CD4-positive, alpha-beta T cell (primary cell): ENCODE measurements at regions not wholly inside any gene's neighbourhood (a gene's known extent, or its start where the extent isn't known, plus 50 kb on each side); places are given as distances from the start of the nearest gene placed in this dataset.

Experiments used
- ATAC-seq: fragments of 200-7000 bp; cut with Tn5 transposase; one replicate; pipeline ENCODE4 v1.10.0; 2022; ENCODE audit warnings: mild to moderate bottlenecking; ENCODE audit not compliant: poor library complexity
- CTCF ChIA-PET: fragments of 350-600 bp; sonication (Branson Sonifier 250); formaldehyde crosslinking; loops from one replicate; lab custom pipeline; 2021; ENCODE audit warnings: antibody characterized with exemption, inconsistent platforms; lab: Charles Lee
- POLR2A ChIA-PET: fragments of 350-600 bp; sonication (Branson Sonifier 250); formaldehyde crosslinking; loops from one replicate; lab custom pipeline; 2021; ENCODE audit warnings: antibody characterized with exemption, inconsistent platforms; lab: Charles Lee
- DNase-seq, 14 experiments: peaks; one replicate each; pipeline ENCODE4 v3.0.0-alpha.2; 2013 to 2020; ENCODE audit warnings: mixed read lengths in 2 of 14
- H3K27ac ChIP-seq, 2 donors: one replicate each; pipeline versions ENCODE4 v1.5.1 to v1.7.0; 2013; ENCODE audit warnings: low read length in 2 of 2, low read depth in 1 of 2, mild to moderate bottlenecking in 1 of 2
- H3K27me3 ChIP-seq, 2 experiments: 1 replicate in 1 of 2; 2 replicates in 1 of 2; pipeline versions ENCODE4 v1.6.1 to v1.7.0; 2013; ENCODE audit warnings: low read length in 2 of 2, control low read depth in 1 of 2, mild to moderate bottlenecking in 1 of 2, moderate library complexity in 1 of 2; ENCODE audit not compliant: insufficient read depth in 2 of 2, control insufficient read depth in 1 of 2
- H3K36me3 ChIP-seq: one replicate; pipeline ENCODE4 v1.6.1; 2013; ENCODE audit warnings: low read length, control low read depth; ENCODE audit not compliant: insufficient read depth
- H3K4me1 ChIP-seq: one replicate; pipeline ENCODE4 v1.6.1; 2013; ENCODE audit warnings: low read length, control low read depth; ENCODE audit not compliant: insufficient read depth
- H3K4me3 ChIP-seq: one replicate; pipeline ENCODE4 v1.5.1; 2013; ENCODE audit warnings: mild to moderate bottlenecking, low read length, moderate library complexity
- H3K9me3 ChIP-seq, 2 experiments: 1 replicate in 1 of 2; 2 replicates in 1 of 2; pipeline versions ENCODE4 v1.6.1 to v1.7.0; 2013; ENCODE audit warnings: low read length in 2 of 2, mild to moderate bottlenecking in 2 of 2, control low read depth in 1 of 2, moderate library complexity in 1 of 2; ENCODE audit not compliant: control insufficient read depth in 1 of 2, insufficient read depth in 1 of 2
- H3K27ac Mint-ChIP-seq: one replicate; pipeline ENCODE4 v1.8.0; 2020; ENCODE audit warnings: mixed read lengths
- H3K27me3 Mint-ChIP-seq: one replicate; pipeline ENCODE4 v1.8.0; 2021; ENCODE audit warnings: mixed read lengths
- H3K36me3 Mint-ChIP-seq: one replicate; pipeline ENCODE4 v1.8.0; 2021; ENCODE audit warnings: low read depth, mixed read lengths
- H3K4me1 Mint-ChIP-seq: one replicate; pipeline ENCODE4 v1.8.0; 2021; ENCODE audit warnings: low read depth, mixed read lengths
- H3K4me3 Mint-ChIP-seq: one replicate; pipeline ENCODE4 v1.8.0; 2020; ENCODE audit warnings: mild to moderate bottlenecking, mixed read lengths
- H3K9me3 Mint-ChIP-seq: one replicate; pipeline ENCODE4 v1.8.0; 2020; ENCODE audit warnings: mixed read lengths
- intact Hi-C, 2 experiments: fragments of 100-400 bp; cut with DNase I in 1 of 2; cut with micrococcal nuclease in 1 of 2; formaldehyde crosslinking; loops; one replicate each; pipeline versions ENCODE4 v1.15.1 to v1.9.0; 2023 to 2025; cut with DNase I, micrococcal nuclease
- TF ChIP-seq, protein P1 (sequence below): fragments of 200-600 bp; IDR thresholded peaks from one replicate; pipeline ENCODE4 v1.8.0; 2022; ENCODE audit warnings: antibody characterized with exemption, mild to moderate bottlenecking

DNA sequence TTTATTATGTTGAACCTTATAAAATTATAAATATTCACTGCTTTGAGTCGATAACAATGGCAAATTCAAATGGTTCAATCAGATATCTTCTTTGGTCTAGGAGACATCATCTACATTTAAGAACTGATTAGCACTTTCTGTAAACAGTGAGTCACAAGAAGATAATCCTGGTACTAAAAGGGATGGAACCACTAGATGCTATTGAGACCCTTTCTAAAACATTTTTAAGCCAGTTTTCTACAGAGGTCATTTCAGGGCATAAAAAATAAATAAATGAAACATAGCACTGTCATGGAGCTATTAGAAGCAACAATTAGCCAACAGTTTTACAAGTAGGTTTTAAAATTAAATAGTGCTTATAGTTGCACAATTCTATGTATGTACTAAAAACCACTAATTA is 212.2 kb downstream of the DUSP6 start:
- Histone ChIP-seq H3K4me1 (no peaks in the 10 kb centered on the region), H3K4me3 (no peak overlapping the region), H3K27ac (no peak overlapping the region), H3K27me3 (no peaks in the 10 kb centered on the region), H3K9me3 (no peaks in the 10 kb centered on the region), H3K36me3 (no peaks in the 10 kb centered on the region)
- DNase-seq (no peak), ATAC-seq (no peak)
- Mint-ChIP-seq H3K36me3 (no peaks in the 10 kb centered on the region), H3K9me3 (no peaks in the 10 kb centered on the region), H3K4me3 (no peak overlapping the region), H3K4me1 (no peaks in the 10 kb centered on the region), H3K27me3 (no peaks in the 10 kb centered on the region), H3K27ac (no peak overlapping the region)
- ChIA-PET POLR2A (no interaction called here), CTCF (no interaction called here)
- TF ChIP-seq, protein P1, sequence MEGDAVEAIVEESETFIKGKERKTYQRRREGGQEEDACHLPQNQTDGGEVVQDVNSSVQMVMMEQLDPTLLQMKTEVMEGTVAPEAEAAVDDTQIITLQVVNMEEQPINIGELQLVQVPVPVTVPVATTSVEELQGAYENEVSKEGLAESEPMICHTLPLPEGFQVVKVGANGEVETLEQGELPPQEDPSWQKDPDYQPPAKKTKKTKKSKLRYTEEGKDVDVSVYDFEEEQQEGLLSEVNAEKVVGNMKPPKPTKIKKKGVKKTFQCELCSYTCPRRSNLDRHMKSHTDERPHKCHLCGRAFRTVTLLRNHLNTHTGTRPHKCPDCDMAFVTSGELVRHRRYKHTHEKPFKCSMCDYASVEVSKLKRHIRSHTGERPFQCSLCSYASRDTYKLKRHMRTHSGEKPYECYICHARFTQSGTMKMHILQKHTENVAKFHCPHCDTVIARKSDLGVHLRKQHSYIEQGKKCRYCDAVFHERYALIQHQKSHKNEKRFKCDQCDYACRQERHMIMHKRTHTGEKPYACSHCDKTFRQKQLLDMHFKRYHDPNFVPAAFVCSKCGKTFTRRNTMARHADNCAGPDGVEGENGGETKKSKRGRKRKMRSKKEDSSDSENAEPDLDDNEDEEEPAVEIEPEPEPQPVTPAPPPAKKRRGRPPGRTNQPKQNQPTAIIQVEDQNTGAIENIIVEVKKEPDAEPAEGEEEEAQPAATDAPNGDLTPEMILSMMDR, result no peak
- intact Hi-C loops, result no loop called here

DNA sequence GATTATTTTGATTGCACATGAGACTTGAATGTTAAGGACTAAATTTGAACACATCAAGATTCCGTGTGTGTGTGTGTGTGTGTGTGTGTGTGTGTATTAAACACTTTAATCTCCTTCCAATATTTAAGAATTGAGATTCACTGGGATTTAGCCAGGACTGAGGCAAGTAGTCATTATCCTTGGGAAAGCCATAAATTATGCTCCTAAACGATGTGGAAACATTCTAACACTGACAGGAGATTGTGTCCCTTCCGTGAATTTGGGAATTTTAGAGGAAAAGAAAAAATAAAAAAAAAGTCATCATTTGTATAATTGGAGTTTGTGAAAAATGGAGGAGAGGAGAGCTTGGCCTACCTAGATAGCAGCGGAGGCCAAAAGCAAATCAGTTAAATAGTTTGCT is 212.9 kb downstream of the DUSP6 start:
- H3K27me3 ChIP-seq, result no peaks in the 10 kb centered on the region
- H3K4me1 ChIP-seq, result no peaks in the 10 kb centered on the region
- ChIA-PET POLR2A (no interaction called here), CTCF (no interaction called here)
- H3K36me3 ChIP-seq, result no peaks in the 10 kb centered on the region
- no peaks in the 10 kb centered on the region for H3K4me1 Mint-ChIP-seq
- no peak overlapping the region for H3K27ac Mint-ChIP-seq
- no peaks in the 10 kb centered on the region for H3K27me3 Mint-ChIP-seq
- ATAC-seq (no peak), DNase-seq (no peak)
- H3K9me3 Mint-ChIP-seq, result no peaks in the 10 kb centered on the region
- no peak overlapping the region for H3K4me3 Mint-ChIP-seq
- H3K36me3 Mint-ChIP-seq, result no peaks in the 10 kb centered on the region
- H3K27ac ChIP-seq, result no peak overlapping the region
- TF ChIP-seq, protein P1, result no peak
- intact Hi-C loops, result no loop called here
- H3K4me3 ChIP-seq, result no peak overlapping the region
- no peaks in the 10 kb centered on the region for H3K9me3 ChIP-seq

- H3K4me3 Mint-ChIP-seq, result no peak overlapping the region
- no peaks in the 10 kb centered on the region for H3K4me1 Mint-ChIP-seq
- TF ChIP-seq, protein P1, result no peak
- H3K9me3 Mint-ChIP-seq, result no peaks in the 10 kb centered on the region
- Histone ChIP-seq H3K4me3 (no peak overlapping the region), H3K4me1 (no peaks in the 10 kb centered on the region), H3K36me3 (no peaks in the 10 kb centered on the region), H3K27me3 (no peaks in the 10 kb centered on the region), H3K27ac (no peak overlapping the region), H3K9me3 (no peaks in the 10 kb centered on the region)
- POLR2A ChIA-PET, result no interaction called here
- CTCF ChIA-PET, result no interaction called here
- H3K36me3 Mint-ChIP-seq, result no peaks in the 10 kb centered on the region
- no peak overlapping the region for H3K27ac Mint-ChIP-seq
- intact Hi-C loops, result no loop called here
- no peak for DNase-seq
- no peak for ATAC-seq
- H3K27me3 Mint-ChIP-seq, result no peaks in the 10 kb centered on the region
Observed at GRCh38 chr12:89138048-89138852, 214.1 kb downstream of the DUSP6 start.
